SK-N-SH (cell line): ENCODE measurements at regions not wholly inside any gene's neighbourhood (a gene's known extent, or its start where the extent isn't known, plus 50 kb on each side); places are given as distances from the start of the nearest gene placed in this dataset.

ENCODE experiments used
- CTCF ChIA-PET: fragments of 300-600, 350-600 bp; formaldehyde crosslinking; extraction: SDS; loops from one replicate; lab custom pipeline; 2021; lab: Yijun Ruan, JAX
- POLR2A ChIA-PET: fragments of 350-600 bp; sonication (Branson Sonifier 250); formaldehyde crosslinking; extraction: SDS; loops from one replicate; lab custom pipeline; 2020; ENCODE audit warnings: antibody characterized with exemption, inconsistent platforms; lab: Yijun Ruan, JAX
- DNase-seq: peaks from one replicate; pipeline ENCODE4 v3.0.0; 2012
- H2AFZ ChIP-seq: fragments of 200-600 bp; sonication (generic); 2 replicates; pipeline ENCODE4 v1.8.1; 2016; ENCODE audit warnings: antibody characterized with exemption, mild to moderate bottlenecking, low read depth
- H3F3A ChIP-seq: fragments of 200-600 bp; sonication (generic); replicated peaks from 2 replicates; pipeline ENCODE3; 2016; ENCODE audit warnings: antibody characterized with exemption, mild to moderate bottlenecking; ENCODE audit not compliant: insufficient read depth
- H3K27ac ChIP-seq, 2 experiments: fragments of 200-500 bp in 1 of 2; fragments of 200-600 bp in 1 of 2; sonication (Bioruptor generic) in 1 of 2; sonication (generic), shearing (Covaris generic) in 1 of 2; 2 replicates each; pipeline versions ENCODE4 v1.5.1 to v1.6.1; 2014 to 2016; ENCODE audit warnings: low read depth in 2 of 2, inconsistent platforms in 1 of 2, low read length in 1 of 2, mild to moderate bottlenecking in 1 of 2, mixed read lengths in 1 of 2
- H3K27me3 ChIP-seq: fragments of 200-600 bp; sonication (generic), shearing (Covaris generic); 2 replicates; pipeline ENCODE4 v1.6.1; 2016; ENCODE audit warnings: mixed run types; ENCODE audit not compliant: insufficient read depth
- H3K36me3 ChIP-seq, 2 experiments: fragments of 200-500 bp in 1 of 2; fragments of 200-600 bp in 1 of 2; sonication (Bioruptor generic) in 1 of 2; sonication (generic) in 1 of 2; replicated peaks in 1 of 2; 2 replicates each; pipeline versions ENCODE3 to v1.5.1; 2014 to 2016; ENCODE audit warnings: low read length in 1 of 2, mild to moderate bottlenecking in 1 of 2; ENCODE audit not compliant: insufficient read depth in 2 of 2, control insufficient read depth in 1 of 2
- H3K4me1 ChIP-seq, 2 experiments: fragments of 200-500 bp in 1 of 2; fragments of 200-600 bp in 1 of 2; sonication (Bioruptor generic) in 1 of 2; sonication (generic), shearing (Covaris generic) in 1 of 2; 2 replicates each; pipeline versions ENCODE4 v1.5.1 to v1.6.1; 2014 to 2016; ENCODE audit warnings: low read depth in 1 of 2, low read length in 1 of 2, mixed run types in 1 of 2; ENCODE audit not compliant: insufficient read depth in 2 of 2, control insufficient read depth in 1 of 2
- H3K4me2 ChIP-seq: fragments of 200-600 bp; sonication (generic), shearing (Covaris generic); 2 replicates; pipeline ENCODE4 v1.6.1; 2017; ENCODE audit warnings: mixed run types
- H3K4me3 ChIP-seq, 2 experiments: fragments of 200-500 bp in 1 of 2; fragments of 200-600 bp in 1 of 2; sonication (Bioruptor generic) in 1 of 2; sonication (generic), shearing (Covaris generic) in 1 of 2; 2 replicates each; pipeline versions ENCODE4 v1.5.1 to v1.8.1; 2014 to 2016; ENCODE audit warnings: low read depth in 2 of 2, inconsistent platforms in 1 of 2, low read length in 1 of 2, mild to moderate bottlenecking in 1 of 2, mixed read lengths in 1 of 2, moderate library complexity in 1 of 2
- H3K79me2 ChIP-seq: fragments of 200-600 bp; sonication (generic); 2 replicates; pipeline ENCODE4 v1.8.1; 2017; ENCODE audit warnings: mild to moderate bottlenecking; ENCODE audit not compliant: insufficient read depth
- H3K9ac ChIP-seq: fragments of 200-600 bp; sonication (generic); 2 replicates; pipeline ENCODE4 v1.6.1; 2017; ENCODE audit warnings: mixed run types
- H3K9me2 ChIP-seq: fragments of 200-600 bp; sonication (generic); 2 replicates; pipeline ENCODE4 v1.6.1; 2017; ENCODE audit warnings: mixed run types
- H3K9me3 ChIP-seq: fragments of 200-600 bp; sonication (generic); 2 replicates; pipeline ENCODE4 v1.6.1; 2017; ENCODE audit warnings: mixed run types, mild to moderate bottlenecking, moderate library complexity
- H4K20me1 ChIP-seq: fragments of 200-600 bp; sonication (generic); 2 replicates; pipeline ENCODE4 v1.6.1; 2017; ENCODE audit warnings: mild to moderate bottlenecking, mixed run types; ENCODE audit not compliant: insufficient read depth
- ELF1 ChIP-seq: IDR thresholded peaks from 2 replicates; pipeline ENCODE4 v1.4.0; 2012
- GABPA ChIP-seq: IDR thresholded peaks from 2 replicates; pipeline ENCODE4 v1.4.0; 2012; ENCODE audit warnings: low read depth, mild to moderate bottlenecking
- RAD21 ChIP-seq: IDR thresholded peaks from 2 replicates; pipeline ENCODE4 v1.6.1; 2012; ENCODE audit warnings: mild to moderate bottlenecking, low read length
- RCOR1 ChIP-seq: fragments of 150-350 bp; IDR thresholded peaks from 2 replicates; pipeline ENCODE4 v1.6.1; 2017; ENCODE audit warnings: antibody characterized with exemption, low read length
- RFX5 ChIP-seq: IDR thresholded peaks from 2 replicates; pipeline ENCODE4 v1.6.1; 2012; ENCODE audit warnings: mild to moderate bottlenecking, improper control_type of control experiment, low read length
- TCF12 ChIP-seq: IDR thresholded peaks from 2 replicates; pipeline ENCODE4 v1.4.0; 2012
- YY1 ChIP-seq: IDR thresholded peaks from 2 replicates; pipeline ENCODE4 v1.4.0; 2012; ENCODE audit warnings: low read depth, mild to moderate bottlenecking
- WGBS: methylation state at CpG from one replicate; pipeline ENCODE4 v1.1.6; 2017; ENCODE audit warnings: low lambda C conversion rate; 5-methylcytosine and 5-hydroxymethylcytosine counted together
- TF ChIP-seq, protein P1 (sequence below): IDR thresholded peaks from 2 replicates; pipeline ENCODE4 v1.6.1; 2012; ENCODE audit warnings: mild to moderate bottlenecking, low read depth, low read length, moderate library complexity
- TF ChIP-seq, protein P2 (sequence below): fragments of 200-600 bp; sonication (generic); IDR thresholded peaks from 2 replicates; pipeline ENCODE4 v1.6.1; 2017; ENCODE audit warnings: antibody characterized with exemption, mild to moderate bottlenecking, moderate library complexity
- TF ChIP-seq, protein P3 (sequence below): IDR thresholded peaks from 2 replicates; pipeline ENCODE4 v1.4.0; 2012; ENCODE audit warnings: low read depth, borderline replicate concordance
- TF ChIP-seq, protein P4 (sequence below): IDR thresholded peaks from 2 replicates; pipeline ENCODE4; 2012
- TF ChIP-seq, protein P5 (sequence below): fragments of 150-350 bp; IDR thresholded peaks from 2 replicates; pipeline ENCODE4 v1.6.1; 2016; ENCODE audit warnings: mild to moderate bottlenecking, low read depth, low read length
- TF ChIP-seq, protein P6 (sequence below): fragments of 150-350 bp; IDR thresholded peaks from 2 replicates; pipeline ENCODE4 v1.6.1; 2017; ENCODE audit warnings: antibody characterized with exemption, low read length, low read depth, borderline replicate concordance

DNA sequence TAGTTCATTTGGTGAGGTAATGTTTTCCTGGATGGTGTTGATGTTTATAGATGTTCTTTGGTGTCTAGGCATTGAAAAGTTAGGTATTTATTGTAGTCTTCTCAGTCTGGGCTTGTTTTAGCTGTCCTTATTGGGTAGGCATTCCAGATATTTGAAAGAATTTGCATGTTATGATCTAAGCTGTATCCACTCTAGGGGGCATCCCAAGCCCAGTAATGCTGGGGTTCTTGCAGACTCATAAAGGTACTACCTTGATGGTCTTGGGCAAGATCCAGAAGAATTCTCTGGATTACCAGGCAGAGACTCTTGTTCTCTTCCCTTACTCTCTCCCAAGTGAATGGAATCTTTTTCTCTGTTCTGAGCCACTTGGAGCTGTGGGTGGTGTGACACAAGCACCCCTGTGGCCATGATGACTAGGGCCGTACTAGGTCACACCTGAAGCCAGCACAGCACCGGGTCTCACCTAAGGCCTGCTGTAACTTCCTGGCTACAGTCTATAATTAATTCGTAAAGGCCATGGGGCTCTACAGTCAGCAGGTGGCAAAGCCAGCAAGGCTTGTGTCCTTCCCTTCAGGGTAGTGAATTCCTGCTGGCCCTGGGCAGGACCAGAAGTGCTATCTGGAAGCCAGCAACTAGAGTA lies 74.8 kb upstream of the PDE4B start:
- H3K4me1 ChIP-seq: no peaks in the 10 kb centered on the region
- H3K9me2 ChIP-seq: no peaks in the 10 kb centered on the region
- H3K79me2 ChIP-seq: no peaks in the 10 kb centered on the region
- H3K27me3 ChIP-seq: no peaks in the 10 kb centered on the region
- CTCF ChIA-PET: no interaction called here
- H4K20me1 ChIP-seq: no peaks in the 10 kb centered on the region
- H3F3A ChIP-seq: no peaks in the 10 kb centered on the region
- no peaks in the 10 kb centered on the region for H3K9me3 ChIP-seq
- no peaks in the 10 kb centered on the region for H3K36me3 ChIP-seq
- H2AFZ ChIP-seq: no peak overlapping the region
- H3K9ac ChIP-seq: no peak overlapping the region
- POLR2A ChIA-PET: no interaction called here
- no peak overlapping the region for H3K4me3 ChIP-seq
- H3K4me2 ChIP-seq: no peak overlapping the region
- 68% methylated on average over 3 of the region's 3 CpGs for WGBS
- no peak for TF ChIP-seq YY1
- no peak for TF ChIP-seq RFX5
- no peak for TF ChIP-seq RCOR1
- peak; percentile 29 for TF ChIP-seq RAD21
- no peak for TF ChIP-seq ELF1
- no peak for TF ChIP-seq TCF12
- TF ChIP-seq, protein P1, sequence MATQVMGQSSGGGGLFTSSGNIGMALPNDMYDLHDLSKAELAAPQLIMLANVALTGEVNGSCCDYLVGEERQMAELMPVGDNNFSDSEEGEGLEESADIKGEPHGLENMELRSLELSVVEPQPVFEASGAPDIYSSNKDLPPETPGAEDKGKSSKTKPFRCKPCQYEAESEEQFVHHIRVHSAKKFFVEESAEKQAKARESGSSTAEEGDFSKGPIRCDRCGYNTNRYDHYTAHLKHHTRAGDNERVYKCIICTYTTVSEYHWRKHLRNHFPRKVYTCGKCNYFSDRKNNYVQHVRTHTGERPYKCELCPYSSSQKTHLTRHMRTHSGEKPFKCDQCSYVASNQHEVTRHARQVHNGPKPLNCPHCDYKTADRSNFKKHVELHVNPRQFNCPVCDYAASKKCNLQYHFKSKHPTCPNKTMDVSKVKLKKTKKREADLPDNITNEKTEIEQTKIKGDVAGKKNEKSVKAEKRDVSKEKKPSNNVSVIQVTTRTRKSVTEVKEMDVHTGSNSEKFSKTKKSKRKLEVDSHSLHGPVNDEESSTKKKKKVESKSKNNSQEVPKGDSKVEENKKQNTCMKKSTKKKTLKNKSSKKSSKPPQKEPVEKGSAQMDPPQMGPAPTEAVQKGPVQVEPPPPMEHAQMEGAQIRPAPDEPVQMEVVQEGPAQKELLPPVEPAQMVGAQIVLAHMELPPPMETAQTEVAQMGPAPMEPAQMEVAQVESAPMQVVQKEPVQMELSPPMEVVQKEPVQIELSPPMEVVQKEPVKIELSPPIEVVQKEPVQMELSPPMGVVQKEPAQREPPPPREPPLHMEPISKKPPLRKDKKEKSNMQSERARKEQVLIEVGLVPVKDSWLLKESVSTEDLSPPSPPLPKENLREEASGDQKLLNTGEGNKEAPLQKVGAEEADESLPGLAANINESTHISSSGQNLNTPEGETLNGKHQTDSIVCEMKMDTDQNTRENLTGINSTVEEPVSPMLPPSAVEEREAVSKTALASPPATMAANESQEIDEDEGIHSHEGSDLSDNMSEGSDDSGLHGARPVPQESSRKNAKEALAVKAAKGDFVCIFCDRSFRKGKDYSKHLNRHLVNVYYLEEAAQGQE: no peak
- TF ChIP-seq, protein P2, sequence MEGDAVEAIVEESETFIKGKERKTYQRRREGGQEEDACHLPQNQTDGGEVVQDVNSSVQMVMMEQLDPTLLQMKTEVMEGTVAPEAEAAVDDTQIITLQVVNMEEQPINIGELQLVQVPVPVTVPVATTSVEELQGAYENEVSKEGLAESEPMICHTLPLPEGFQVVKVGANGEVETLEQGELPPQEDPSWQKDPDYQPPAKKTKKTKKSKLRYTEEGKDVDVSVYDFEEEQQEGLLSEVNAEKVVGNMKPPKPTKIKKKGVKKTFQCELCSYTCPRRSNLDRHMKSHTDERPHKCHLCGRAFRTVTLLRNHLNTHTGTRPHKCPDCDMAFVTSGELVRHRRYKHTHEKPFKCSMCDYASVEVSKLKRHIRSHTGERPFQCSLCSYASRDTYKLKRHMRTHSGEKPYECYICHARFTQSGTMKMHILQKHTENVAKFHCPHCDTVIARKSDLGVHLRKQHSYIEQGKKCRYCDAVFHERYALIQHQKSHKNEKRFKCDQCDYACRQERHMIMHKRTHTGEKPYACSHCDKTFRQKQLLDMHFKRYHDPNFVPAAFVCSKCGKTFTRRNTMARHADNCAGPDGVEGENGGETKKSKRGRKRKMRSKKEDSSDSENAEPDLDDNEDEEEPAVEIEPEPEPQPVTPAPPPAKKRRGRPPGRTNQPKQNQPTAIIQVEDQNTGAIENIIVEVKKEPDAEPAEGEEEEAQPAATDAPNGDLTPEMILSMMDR: peak; percentile 49
- TF ChIP-seq, all 33 proteins: peak for 2
- H3K27ac ChIP-seq: no peak overlapping the region
- DNase-seq: no peak

DNA sequence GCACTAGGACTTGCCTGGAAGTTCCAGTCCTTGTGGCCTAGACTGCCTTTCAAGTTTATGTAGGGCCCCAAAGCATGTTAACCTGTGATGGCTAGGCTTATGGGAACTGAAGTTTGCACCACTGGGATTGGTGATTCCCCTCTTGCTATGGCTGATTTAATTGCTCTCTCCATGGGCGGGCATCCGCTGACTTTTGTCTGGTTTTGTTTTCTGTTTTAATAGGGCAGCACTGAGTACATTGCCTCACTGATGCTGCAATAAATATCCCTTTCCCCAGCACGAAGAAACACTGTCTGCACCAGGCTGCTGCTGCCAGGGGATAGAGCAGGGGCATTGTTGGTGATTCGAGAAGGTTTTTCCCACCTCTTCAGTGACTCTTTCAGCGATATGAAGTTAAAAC lies 73.3 kb upstream of the PDE4B start:
- ChIA-PET POLR2A (no interaction called here), CTCF (interaction anchor here (0.6 to 1.5 kb wide), 2 partner anchors 13 to 275 kb away, joined by 3 read pairs; no protein-coding TSS in a partner anchor)
- no peaks in the 10 kb centered on the region for H3K9me2 ChIP-seq
- no peaks in the 10 kb centered on the region for H3K9me3 ChIP-seq
- H3F3A ChIP-seq: no peaks in the 10 kb centered on the region
- H3K36me3 ChIP-seq: no peaks in the 10 kb centered on the region
- no peaks in the 10 kb centered on the region for H3K79me2 ChIP-seq
- H2AFZ ChIP-seq: no peak overlapping the region
- H3K4me3 ChIP-seq: no peak overlapping the region
- WGBS: 56% methylated on average over 5 of the region's 5 CpGs
- no peaks in the 10 kb centered on the region for H4K20me1 ChIP-seq
- DNase-seq: no peak
- no peak overlapping the region for H3K9ac ChIP-seq
- no peak overlapping the region for H3K27ac ChIP-seq
- no peaks in the 10 kb centered on the region for H3K4me1 ChIP-seq
- H3K27me3 ChIP-seq: no peaks in the 10 kb centered on the region
- no peak overlapping the region for H3K4me2 ChIP-seq
- TF ChIP-seq RFX5 (no peak), GABPA (no peak)
- TF ChIP-seq, protein P3, sequence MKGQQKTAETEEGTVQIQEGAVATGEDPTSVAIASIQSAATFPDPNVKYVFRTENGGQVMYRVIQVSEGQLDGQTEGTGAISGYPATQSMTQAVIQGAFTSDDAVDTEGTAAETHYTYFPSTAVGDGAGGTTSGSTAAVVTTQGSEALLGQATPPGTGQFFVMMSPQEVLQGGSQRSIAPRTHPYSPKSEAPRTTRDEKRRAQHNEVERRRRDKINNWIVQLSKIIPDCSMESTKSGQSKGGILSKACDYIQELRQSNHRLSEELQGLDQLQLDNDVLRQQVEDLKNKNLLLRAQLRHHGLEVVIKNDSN: no peak
- TF ChIP-seq, protein P4, sequence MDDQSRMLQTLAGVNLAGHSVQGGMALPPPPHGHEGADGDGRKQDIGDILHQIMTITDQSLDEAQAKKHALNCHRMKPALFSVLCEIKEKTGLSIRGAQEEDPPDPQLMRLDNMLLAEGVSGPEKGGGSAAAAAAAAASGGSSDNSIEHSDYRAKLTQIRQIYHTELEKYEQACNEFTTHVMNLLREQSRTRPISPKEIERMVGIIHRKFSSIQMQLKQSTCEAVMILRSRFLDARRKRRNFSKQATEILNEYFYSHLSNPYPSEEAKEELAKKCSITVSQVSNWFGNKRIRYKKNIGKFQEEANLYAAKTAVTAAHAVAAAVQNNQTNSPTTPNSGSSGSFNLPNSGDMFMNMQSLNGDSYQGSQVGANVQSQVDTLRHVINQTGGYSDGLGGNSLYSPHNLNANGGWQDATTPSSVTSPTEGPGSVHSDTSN: no peak
- TF ChIP-seq, protein P5, sequence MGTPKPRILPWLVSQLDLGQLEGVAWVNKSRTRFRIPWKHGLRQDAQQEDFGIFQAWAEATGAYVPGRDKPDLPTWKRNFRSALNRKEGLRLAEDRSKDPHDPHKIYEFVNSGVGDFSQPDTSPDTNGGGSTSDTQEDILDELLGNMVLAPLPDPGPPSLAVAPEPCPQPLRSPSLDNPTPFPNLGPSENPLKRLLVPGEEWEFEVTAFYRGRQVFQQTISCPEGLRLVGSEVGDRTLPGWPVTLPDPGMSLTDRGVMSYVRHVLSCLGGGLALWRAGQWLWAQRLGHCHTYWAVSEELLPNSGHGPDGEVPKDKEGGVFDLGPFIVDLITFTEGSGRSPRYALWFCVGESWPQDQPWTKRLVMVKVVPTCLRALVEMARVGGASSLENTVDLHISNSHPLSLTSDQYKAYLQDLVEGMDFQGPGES: no peak
- TF ChIP-seq, protein P6, sequence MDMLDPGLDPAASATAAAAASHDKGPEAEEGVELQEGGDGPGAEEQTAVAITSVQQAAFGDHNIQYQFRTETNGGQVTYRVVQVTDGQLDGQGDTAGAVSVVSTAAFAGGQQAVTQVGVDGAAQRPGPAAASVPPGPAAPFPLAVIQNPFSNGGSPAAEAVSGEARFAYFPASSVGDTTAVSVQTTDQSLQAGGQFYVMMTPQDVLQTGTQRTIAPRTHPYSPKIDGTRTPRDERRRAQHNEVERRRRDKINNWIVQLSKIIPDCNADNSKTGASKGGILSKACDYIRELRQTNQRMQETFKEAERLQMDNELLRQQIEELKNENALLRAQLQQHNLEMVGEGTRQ: no peak
- TF ChIP-seq, protein P1: no peak
